SK-N-SH (cell line): ENCODE measurements at regions not wholly inside any gene's neighbourhood (a gene's known extent, or its start where the extent isn't known, plus 50 kb on each side); places are given as distances from the start of the nearest gene placed in this dataset.

Source experiments
- CTCF ChIA-PET: fragments of 300-600, 350-600 bp; formaldehyde crosslinking; extraction: SDS; loops from one replicate; lab custom pipeline; 2021; lab: Yijun Ruan, JAX
- POLR2A ChIA-PET: fragments of 350-600 bp; sonication (Branson Sonifier 250); formaldehyde crosslinking; extraction: SDS; loops from one replicate; lab custom pipeline; 2020; ENCODE audit warnings: antibody characterized with exemption, inconsistent platforms; lab: Yijun Ruan, JAX
- DNase-seq: peaks from one replicate; pipeline ENCODE4 v3.0.0; 2012
- H2AFZ ChIP-seq: fragments of 200-600 bp; sonication (generic); 2 replicates; pipeline ENCODE4 v1.8.1; 2016; ENCODE audit warnings: antibody characterized with exemption, mild to moderate bottlenecking, low read depth
- H3F3A ChIP-seq: fragments of 200-600 bp; sonication (generic); replicated peaks from 2 replicates; pipeline ENCODE3; 2016; ENCODE audit warnings: antibody characterized with exemption, mild to moderate bottlenecking; ENCODE audit not compliant: insufficient read depth
- H3K27ac ChIP-seq, 2 experiments: fragments of 200-500 bp in 1 of 2; fragments of 200-600 bp in 1 of 2; sonication (Bioruptor generic) in 1 of 2; sonication (generic), shearing (Covaris generic) in 1 of 2; 2 replicates each; pipeline versions ENCODE4 v1.5.1 to v1.6.1; 2014 to 2016; ENCODE audit warnings: low read depth in 2 of 2, inconsistent platforms in 1 of 2, low read length in 1 of 2, mild to moderate bottlenecking in 1 of 2, mixed read lengths in 1 of 2
- H3K27me3 ChIP-seq: fragments of 200-600 bp; sonication (generic), shearing (Covaris generic); 2 replicates; pipeline ENCODE4 v1.6.1; 2016; ENCODE audit warnings: mixed run types; ENCODE audit not compliant: insufficient read depth
- H3K36me3 ChIP-seq, 2 experiments: fragments of 200-500 bp in 1 of 2; fragments of 200-600 bp in 1 of 2; sonication (Bioruptor generic) in 1 of 2; sonication (generic) in 1 of 2; replicated peaks in 1 of 2; 2 replicates each; pipeline versions ENCODE3 to v1.5.1; 2014 to 2016; ENCODE audit warnings: low read length in 1 of 2, mild to moderate bottlenecking in 1 of 2; ENCODE audit not compliant: insufficient read depth in 2 of 2, control insufficient read depth in 1 of 2
- H3K4me1 ChIP-seq, 2 experiments: fragments of 200-500 bp in 1 of 2; fragments of 200-600 bp in 1 of 2; sonication (Bioruptor generic) in 1 of 2; sonication (generic), shearing (Covaris generic) in 1 of 2; 2 replicates each; pipeline versions ENCODE4 v1.5.1 to v1.6.1; 2014 to 2016; ENCODE audit warnings: low read depth in 1 of 2, low read length in 1 of 2, mixed run types in 1 of 2; ENCODE audit not compliant: insufficient read depth in 2 of 2, control insufficient read depth in 1 of 2
- H3K4me2 ChIP-seq: fragments of 200-600 bp; sonication (generic), shearing (Covaris generic); 2 replicates; pipeline ENCODE4 v1.6.1; 2017; ENCODE audit warnings: mixed run types
- H3K4me3 ChIP-seq, 2 experiments: fragments of 200-500 bp in 1 of 2; fragments of 200-600 bp in 1 of 2; sonication (Bioruptor generic) in 1 of 2; sonication (generic), shearing (Covaris generic) in 1 of 2; 2 replicates each; pipeline versions ENCODE4 v1.5.1 to v1.8.1; 2014 to 2016; ENCODE audit warnings: low read depth in 2 of 2, inconsistent platforms in 1 of 2, low read length in 1 of 2, mild to moderate bottlenecking in 1 of 2, mixed read lengths in 1 of 2, moderate library complexity in 1 of 2
- H3K79me2 ChIP-seq: fragments of 200-600 bp; sonication (generic); 2 replicates; pipeline ENCODE4 v1.8.1; 2017; ENCODE audit warnings: mild to moderate bottlenecking; ENCODE audit not compliant: insufficient read depth
- H3K9ac ChIP-seq: fragments of 200-600 bp; sonication (generic); 2 replicates; pipeline ENCODE4 v1.6.1; 2017; ENCODE audit warnings: mixed run types
- H3K9me2 ChIP-seq: fragments of 200-600 bp; sonication (generic); 2 replicates; pipeline ENCODE4 v1.6.1; 2017; ENCODE audit warnings: mixed run types
- H3K9me3 ChIP-seq: fragments of 200-600 bp; sonication (generic); 2 replicates; pipeline ENCODE4 v1.6.1; 2017; ENCODE audit warnings: mixed run types, mild to moderate bottlenecking, moderate library complexity
- H4K20me1 ChIP-seq: fragments of 200-600 bp; sonication (generic); 2 replicates; pipeline ENCODE4 v1.6.1; 2017; ENCODE audit warnings: mild to moderate bottlenecking, mixed run types; ENCODE audit not compliant: insufficient read depth
- FOSL2 ChIP-seq: IDR thresholded peaks from 2 replicates; pipeline ENCODE4 v1.4.0; 2012; ENCODE audit warnings: low read depth, mild to moderate bottlenecking, moderate library complexity, borderline replicate concordance
- FOXJ3 ChIP-seq: sonication (generic); formaldehyde crosslinking; IDR thresholded peaks from 2 replicates; pipeline ENCODE4 v1.5.1; 2020; ENCODE audit warnings: mild to moderate bottlenecking, missing genetic modification reagents
- GATA2 ChIP-seq: sonication (generic); formaldehyde crosslinking; IDR thresholded peaks from 2 replicates; pipeline ENCODE4 v1.5.0; 2020; ENCODE audit warnings: mild to moderate bottlenecking, missing genetic modification reagents
- MEF2A ChIP-seq: IDR thresholded peaks from 2 replicates; pipeline ENCODE4 v1.4.0; 2012; ENCODE audit warnings: low read depth, borderline replicate concordance
- POLR2AphosphoS5 ChIP-seq: IDR thresholded peaks from 2 replicates; pipeline ENCODE4 v1.6.1; 2012; ENCODE audit warnings: low read depth, low read length
- RCOR1 ChIP-seq: fragments of 150-350 bp; IDR thresholded peaks from 2 replicates; pipeline ENCODE4 v1.6.1; 2017; ENCODE audit warnings: antibody characterized with exemption, low read length
- RFX5 ChIP-seq: IDR thresholded peaks from 2 replicates; pipeline ENCODE4 v1.6.1; 2012; ENCODE audit warnings: mild to moderate bottlenecking, improper control_type of control experiment, low read length
- SMC3 ChIP-seq: IDR thresholded peaks from 2 replicates; pipeline ENCODE4 v1.6.1; 2012; ENCODE audit warnings: low read depth, low read length, improper control_type of control experiment
- ZBTB33 ChIP-seq: IDR thresholded peaks from 2 replicates; pipeline ENCODE4 v1.4.0; 2012; ENCODE audit warnings: low read depth, borderline replicate concordance
- WGBS: methylation state at CpG from one replicate; pipeline ENCODE4 v1.1.6; 2017; ENCODE audit warnings: low lambda C conversion rate; 5-methylcytosine and 5-hydroxymethylcytosine counted together
- TF ChIP-seq, protein P1 (sequence below): fragments of 150-350 bp; IDR thresholded peaks from 2 replicates; pipeline ENCODE4 v1.6.1; 2016; ENCODE audit warnings: mild to moderate bottlenecking, low read depth, low read length
- TF ChIP-seq, protein P2 (sequence below): IDR thresholded peaks from 2 replicates; pipeline ENCODE4 v1.6.1; 2012; ENCODE audit warnings: mild to moderate bottlenecking, low read depth, low read length, moderate library complexity

- Histone ChIP-seq H3K27me3 (no peaks in the 10 kb centered on the region), H3K9me2 (no peaks in the 10 kb centered on the region), H3K4me1 (peaks cover 0 to 3% of the 10 kb centered on the region in 2 experiments; a peak in 2 of 4 replicates), H3K79me2 (no peaks in the 10 kb centered on the region), H3K4me3 (no peak overlapping the region), H4K20me1 (no peaks in the 10 kb centered on the region), H3K9ac (no peak overlapping the region), H3K36me3 (no peaks in the 10 kb centered on the region), H3K4me2 (no peak overlapping the region), H3F3A (no peaks in the 10 kb centered on the region), H3K9me3 (no peaks in the 10 kb centered on the region), H2AFZ (no peak overlapping the region), H3K27ac (no peak overlapping the region)
- WGBS: 66% methylated on average over 1 of the region's 1 CpG
- POLR2A ChIA-PET: no interaction called here
- CTCF ChIA-PET: no interaction called here
- no peak for DNase-seq
- TF ChIP-seq SMC3: no peak
- TF ChIP-seq ZBTB33: no peak
- TF ChIP-seq FOXJ3: no peak
- TF ChIP-seq FOSL2: no peak
- TF ChIP-seq MEF2A: no peak
- no peak for TF ChIP-seq POLR2AphosphoS5
- TF ChIP-seq, protein P1, sequence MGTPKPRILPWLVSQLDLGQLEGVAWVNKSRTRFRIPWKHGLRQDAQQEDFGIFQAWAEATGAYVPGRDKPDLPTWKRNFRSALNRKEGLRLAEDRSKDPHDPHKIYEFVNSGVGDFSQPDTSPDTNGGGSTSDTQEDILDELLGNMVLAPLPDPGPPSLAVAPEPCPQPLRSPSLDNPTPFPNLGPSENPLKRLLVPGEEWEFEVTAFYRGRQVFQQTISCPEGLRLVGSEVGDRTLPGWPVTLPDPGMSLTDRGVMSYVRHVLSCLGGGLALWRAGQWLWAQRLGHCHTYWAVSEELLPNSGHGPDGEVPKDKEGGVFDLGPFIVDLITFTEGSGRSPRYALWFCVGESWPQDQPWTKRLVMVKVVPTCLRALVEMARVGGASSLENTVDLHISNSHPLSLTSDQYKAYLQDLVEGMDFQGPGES: no peak
- TF ChIP-seq RCOR1: no peak
- TF ChIP-seq, protein P2, sequence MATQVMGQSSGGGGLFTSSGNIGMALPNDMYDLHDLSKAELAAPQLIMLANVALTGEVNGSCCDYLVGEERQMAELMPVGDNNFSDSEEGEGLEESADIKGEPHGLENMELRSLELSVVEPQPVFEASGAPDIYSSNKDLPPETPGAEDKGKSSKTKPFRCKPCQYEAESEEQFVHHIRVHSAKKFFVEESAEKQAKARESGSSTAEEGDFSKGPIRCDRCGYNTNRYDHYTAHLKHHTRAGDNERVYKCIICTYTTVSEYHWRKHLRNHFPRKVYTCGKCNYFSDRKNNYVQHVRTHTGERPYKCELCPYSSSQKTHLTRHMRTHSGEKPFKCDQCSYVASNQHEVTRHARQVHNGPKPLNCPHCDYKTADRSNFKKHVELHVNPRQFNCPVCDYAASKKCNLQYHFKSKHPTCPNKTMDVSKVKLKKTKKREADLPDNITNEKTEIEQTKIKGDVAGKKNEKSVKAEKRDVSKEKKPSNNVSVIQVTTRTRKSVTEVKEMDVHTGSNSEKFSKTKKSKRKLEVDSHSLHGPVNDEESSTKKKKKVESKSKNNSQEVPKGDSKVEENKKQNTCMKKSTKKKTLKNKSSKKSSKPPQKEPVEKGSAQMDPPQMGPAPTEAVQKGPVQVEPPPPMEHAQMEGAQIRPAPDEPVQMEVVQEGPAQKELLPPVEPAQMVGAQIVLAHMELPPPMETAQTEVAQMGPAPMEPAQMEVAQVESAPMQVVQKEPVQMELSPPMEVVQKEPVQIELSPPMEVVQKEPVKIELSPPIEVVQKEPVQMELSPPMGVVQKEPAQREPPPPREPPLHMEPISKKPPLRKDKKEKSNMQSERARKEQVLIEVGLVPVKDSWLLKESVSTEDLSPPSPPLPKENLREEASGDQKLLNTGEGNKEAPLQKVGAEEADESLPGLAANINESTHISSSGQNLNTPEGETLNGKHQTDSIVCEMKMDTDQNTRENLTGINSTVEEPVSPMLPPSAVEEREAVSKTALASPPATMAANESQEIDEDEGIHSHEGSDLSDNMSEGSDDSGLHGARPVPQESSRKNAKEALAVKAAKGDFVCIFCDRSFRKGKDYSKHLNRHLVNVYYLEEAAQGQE: no peak
- no peak for TF ChIP-seq RFX5
These were observed 150.6 kb upstream of the STEAP4 start for GRCh38 chr7:88457320-88457719.

- Histone ChIP-seq H3K27ac (no peak overlapping the region), H3K27me3 (no peaks in the 10 kb centered on the region), H3K9ac (no peak overlapping the region), H3K4me1 (peaks cover 0 to 3% of the 10 kb centered on the region in 2 experiments; a peak in 2 of 4 replicates), H3K79me2 (no peaks in the 10 kb centered on the region), H3K4me2 (no peak overlapping the region), H2AFZ (no peak overlapping the region), H3K9me3 (no peaks in the 10 kb centered on the region), H4K20me1 (no peaks in the 10 kb centered on the region), H3K4me3 (no peak overlapping the region), H3F3A (no peaks in the 10 kb centered on the region), H3K9me2 (no peaks in the 10 kb centered on the region), H3K36me3 (no peaks in the 10 kb centered on the region)
- no peak for DNase-seq
- ChIA-PET POLR2A (no interaction called here), CTCF (no interaction called here)
- TF ChIP-seq GATA2 (CRISPR knock-in tag) (no peak), RFX5 (no peak), FOXJ3 (no peak)
- 7% methylated on average over 1 of the region's 1 CpG for WGBS
These were observed 149.8 kb upstream of the STEAP4 start for GRCh38 chr7:88456490-88456889.
